ENCODE measurements at regions not wholly inside any gene's neighbourhood (a gene's known extent, or its start where the extent isn't known, plus 50 kb on each side); places are given as distances from the start of the nearest gene placed in this dataset.

DNA sequence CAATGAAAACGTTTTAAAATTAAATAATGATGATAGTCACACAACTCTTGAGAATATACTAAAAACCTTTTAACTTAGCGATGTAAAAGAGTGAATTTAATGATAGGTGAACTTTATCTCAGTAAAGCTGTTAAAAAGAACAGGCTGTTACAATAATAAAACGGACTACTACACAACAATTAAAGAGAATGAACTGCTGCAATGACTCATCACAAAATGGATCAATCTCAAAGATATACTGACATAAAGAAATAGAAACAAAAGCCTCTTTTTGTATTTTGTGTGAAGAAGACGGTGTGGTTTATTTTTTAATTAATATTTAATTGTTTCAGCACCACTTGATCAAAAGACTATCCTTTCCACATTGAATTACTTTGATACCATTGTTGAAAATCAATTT lies 352.4 kb upstream of the GJE1 start:
- H3K27me3 ChIP-seq (ENCODE audit: insufficient read depth, low read depth, low read length) = no peaks in the 10 kb centered on the region
- no peak overlapping the region for H3K9ac ChIP-seq (ENCODE audit: low read length)
- H3K27ac ChIP-seq (ENCODE audit: low read length) = no peak overlapping the region
- H2AFZ ChIP-seq (ENCODE audit: low read depth, low read length) = no peak overlapping the region
- H3F3A ChIP-seq (ENCODE audit: insufficient read depth, low read length, poor library complexity, severe bottlenecking) = no peaks in the 10 kb centered on the region
- H3K36me3 ChIP-seq (ENCODE audit: insufficient read depth, low read length) = no peaks in the 10 kb centered on the region
- H4K20me1 ChIP-seq (ENCODE audit: insufficient read depth) = no peaks in the 10 kb centered on the region
- TF ChIP-seq EZH2 (IDR thresholded peaks at IDR 0.05; ENCODE audit: borderline replicate concordance, insufficient read depth, low read length, poor library complexity, severe bottlenecking) (no peak), TAF1 (IDR thresholded peaks at IDR 0.05; ENCODE audit: low read depth) (no peak), POLR2AphosphoS5 (IDR thresholded peaks at IDR 0.05) (no peak), SMC3 (conservative IDR thresholded peaks at IDR 0.05; ENCODE audit: poor library complexity) (no peak), RAD21 (conservative IDR thresholded peaks at IDR 0.05) (no peak), EP300 (conservative IDR thresholded peaks at IDR 0.05; ENCODE audit: poor library complexity, severe bottlenecking) (no peak), REST (IDR thresholded peaks at IDR 0.05; ENCODE audit: borderline replicate concordance) (no peak), MXI1 (conservative IDR thresholded peaks at IDR 0.05; ENCODE audit: poor library complexity, severe bottlenecking) (no peak)
- TF ChIP-seq, protein P1, sequence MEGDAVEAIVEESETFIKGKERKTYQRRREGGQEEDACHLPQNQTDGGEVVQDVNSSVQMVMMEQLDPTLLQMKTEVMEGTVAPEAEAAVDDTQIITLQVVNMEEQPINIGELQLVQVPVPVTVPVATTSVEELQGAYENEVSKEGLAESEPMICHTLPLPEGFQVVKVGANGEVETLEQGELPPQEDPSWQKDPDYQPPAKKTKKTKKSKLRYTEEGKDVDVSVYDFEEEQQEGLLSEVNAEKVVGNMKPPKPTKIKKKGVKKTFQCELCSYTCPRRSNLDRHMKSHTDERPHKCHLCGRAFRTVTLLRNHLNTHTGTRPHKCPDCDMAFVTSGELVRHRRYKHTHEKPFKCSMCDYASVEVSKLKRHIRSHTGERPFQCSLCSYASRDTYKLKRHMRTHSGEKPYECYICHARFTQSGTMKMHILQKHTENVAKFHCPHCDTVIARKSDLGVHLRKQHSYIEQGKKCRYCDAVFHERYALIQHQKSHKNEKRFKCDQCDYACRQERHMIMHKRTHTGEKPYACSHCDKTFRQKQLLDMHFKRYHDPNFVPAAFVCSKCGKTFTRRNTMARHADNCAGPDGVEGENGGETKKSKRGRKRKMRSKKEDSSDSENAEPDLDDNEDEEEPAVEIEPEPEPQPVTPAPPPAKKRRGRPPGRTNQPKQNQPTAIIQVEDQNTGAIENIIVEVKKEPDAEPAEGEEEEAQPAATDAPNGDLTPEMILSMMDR (IDR thresholded peaks at IDR 0.05; ENCODE audit: poor library complexity, severe bottlenecking) = no peak
- H3K4me2 ChIP-seq (ENCODE audit: low read length) = no peak overlapping the region
- H3K4me3 ChIP-seq (ENCODE audit: low read length) = no peak overlapping the region
- no peaks in the 10 kb centered on the region for H3K79me2 ChIP-seq (replicated peaks; ENCODE audit: insufficient read depth, low read length)
- no peaks in the 10 kb centered on the region for H3K9me3 ChIP-seq (ENCODE audit: low read length)
- H3K9me2 ChIP-seq (ENCODE audit: insufficient read depth, low read length) = no peaks in the 10 kb centered on the region

- Histone ChIP-seq H2AFZ (ENCODE audit: low read depth, low read length) (no peak overlapping the region), H3K9me2 (ENCODE audit: insufficient read depth, low read length) (no peaks in the 10 kb centered on the region), H3K79me2 (replicated peaks; ENCODE audit: insufficient read depth, low read length) (no peaks in the 10 kb centered on the region), H3K9ac (ENCODE audit: low read length) (no peak overlapping the region), H3K27me3 (ENCODE audit: insufficient read depth, low read depth, low read length) (no peaks in the 10 kb centered on the region), H3K27ac (ENCODE audit: low read length) (no peak overlapping the region), H3K4me3 (ENCODE audit: low read length) (no peak overlapping the region), H3K36me3 (ENCODE audit: insufficient read depth, low read length) (no peaks in the 10 kb centered on the region), H3K9me3 (ENCODE audit: low read length) (no peaks in the 10 kb centered on the region), H4K20me1 (ENCODE audit: insufficient read depth) (no peaks in the 10 kb centered on the region), H3K4me2 (ENCODE audit: low read length) (no peak overlapping the region), H3F3A (ENCODE audit: insufficient read depth, low read length, poor library complexity, severe bottlenecking) (no peaks in the 10 kb centered on the region)
- TF ChIP-seq REST (IDR thresholded peaks at IDR 0.05; ENCODE audit: borderline replicate concordance) (no peak), POLR2AphosphoS5 (IDR thresholded peaks at IDR 0.05) (no peak), EP300 (conservative IDR thresholded peaks at IDR 0.05; ENCODE audit: poor library complexity, severe bottlenecking) (no peak)
These were observed 368.3 kb upstream of the GJE1 start for GRCh38 chr6:141764388-141764787.

Measured in neural cell (in vitro differentiated cells).